BLaER1 treated with 17β-estradiol and CSF1 and Interleukin-3, amounts not matched to agents 10 nM and 100 nM (cell line): ENCODE measurements at regions not wholly inside any gene's neighbourhood (a gene's known extent, or its start where the extent isn't known, plus 50 kb on each side); places are given as distances from the start of the nearest gene placed in this dataset.

Experiments used
- H3K27ac ChIP-seq, 11 experiments: shearing (Covaris generic); formaldehyde crosslinking; 2 replicates each; pipeline ENCODE4 v1.8.1; 2022
- H3K27me3 ChIP-seq, 11 experiments: shearing (Covaris generic); formaldehyde crosslinking; 2 replicates each; pipeline ENCODE4 v1.8.1; 2022
- H3K36me3 ChIP-seq, 11 experiments: shearing (Covaris generic); formaldehyde crosslinking; 2 replicates each; pipeline ENCODE4 v1.8.1; 2022
- H3K4me1 ChIP-seq, 10 experiments: shearing (Covaris generic); formaldehyde crosslinking; 2 replicates each; pipeline ENCODE4 v1.8.1; 2022
- H3K4me2 ChIP-seq, 11 experiments: shearing (Covaris generic); formaldehyde crosslinking; 2 replicates each; pipeline ENCODE4 v1.8.1; 2022
- H3K4me3 ChIP-seq, 10 experiments: shearing (Covaris generic); formaldehyde crosslinking; 2 replicates each; pipeline ENCODE4 v1.8.1; 2022
- H3K9ac ChIP-seq, 11 experiments: shearing (Covaris generic); formaldehyde crosslinking; 2 replicates each; pipeline ENCODE4 v1.8.1; 2022
- H3K9me3 ChIP-seq, 11 experiments: shearing (Covaris generic); formaldehyde crosslinking; replicated peaks in 1 of 11; 2 replicates each; pipeline ENCODE4 v1.8.1; 2022
- H4K20me1 ChIP-seq, 11 experiments: shearing (Covaris generic); formaldehyde crosslinking; 2 replicates each; pipeline ENCODE4 v1.8.1; 2022
- Cebpa-rat ChIP-seq, 11 experiments: shearing (Covaris generic); IDR thresholded peaks; 2 replicates each; pipeline ENCODE4 v1.8.1; 2022

- H3K4me3 ChIP-seq: no peak overlapping the region
- no peak overlapping the region for H3K4me2 ChIP-seq
- H4K20me1 ChIP-seq: no peaks in the 10 kb centered on the region
Observed at GRCh38 chr9:22857316-22857715, 410.7 kb downstream of the DMRTA1 start.

DNA sequence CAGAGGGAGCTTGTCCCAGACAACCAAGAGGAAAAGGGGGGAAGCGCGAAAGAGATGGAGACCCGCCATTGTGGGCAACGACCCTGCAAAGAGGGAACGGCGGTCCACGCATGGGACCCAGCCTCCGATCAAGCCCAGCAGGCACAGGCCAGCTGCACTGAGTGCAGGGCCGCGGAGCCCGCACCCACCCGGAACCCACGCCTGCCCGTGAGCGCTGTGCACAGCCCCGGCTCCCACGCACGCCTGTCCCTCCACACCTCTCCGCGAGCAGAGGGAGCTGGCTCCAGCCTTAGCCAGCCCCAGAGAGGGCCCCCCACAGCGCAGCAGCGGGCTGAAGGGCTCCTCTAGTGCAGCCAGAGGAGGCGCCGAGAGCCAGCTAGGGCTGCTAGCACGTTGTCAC lies 416.5 kb downstream of the DMRTA1 start:
- H3K4me1 ChIP-seq: no peaks in the 10 kb centered on the region
- H3K4me3 ChIP-seq: no peak overlapping the region
- no peak overlapping the region for H3K4me2 ChIP-seq
- no peaks in the 10 kb centered on the region for H4K20me1 ChIP-seq
- no peaks in the 10 kb centered on the region for H3K36me3 ChIP-seq
- no peak overlapping the region for H3K9ac ChIP-seq
- H3K9me3 ChIP-seq: peaks cover 4 to 26% (median 13%) of the 10 kb centered on the region in 11 experiments; a peak in 20 of 22 replicates
- H3K27ac ChIP-seq: no peak overlapping the region
- H3K27me3 ChIP-seq: no peaks in the 10 kb centered on the region
- TF ChIP-seq Cebpa-rat (IDR thresholded peaks at IDR 0.05): no peak

More at GRCh38 chr9:22857316-22857715, 410.7 kb downstream of the DMRTA1 start:
- Histone ChIP-seq H3K4me1 (no peaks in the 10 kb centered on the region), H3K27me3 (no peaks in the 10 kb centered on the region), H3K9me3 (peaks cover 0 to 13% (median 0%) of the 10 kb centered on the region in 11 experiments; a peak in 8 of 22 replicates), H3K27ac (no peak overlapping the region), H3K36me3 (no peaks in the 10 kb centered on the region), H3K9ac (no peak overlapping the region)
- TF ChIP-seq Cebpa-rat (IDR thresholded peaks at IDR 0.05): no peak

- no peak overlapping the region for H3K4me3 ChIP-seq
- no peak overlapping the region for H3K27ac ChIP-seq
- no peak overlapping the region for H3K9ac ChIP-seq
- no peak for TF ChIP-seq Cebpa-rat (IDR thresholded peaks at IDR 0.05)
- H3K4me1 ChIP-seq: no peaks in the 10 kb centered on the region
- H3K36me3 ChIP-seq: no peaks in the 10 kb centered on the region
- no peaks in the 10 kb centered on the region for H4K20me1 ChIP-seq
- H3K9me3 ChIP-seq: peaks cover 4 to 26% (median 13%) of the 10 kb centered on the region in 11 experiments; a peak in 20 of 22 replicates
- no peaks in the 10 kb centered on the region for H3K27me3 ChIP-seq
- H3K4me2 ChIP-seq: no peak overlapping the region
Observed at GRCh38 chr9:22863736-22864135, 417.1 kb downstream of the DMRTA1 start.

GRCh38 chr9:22893196-22893843 lies 446.7 kb downstream of the DMRTA1 start:
- Histone ChIP-seq H4K20me1 (no peaks in the 10 kb centered on the region), H3K27me3 (no peaks in the 10 kb centered on the region), H3K27ac (no peak overlapping the region), H3K4me3 (no peak overlapping the region), H3K9me3 (no peaks in the 10 kb centered on the region), H3K9ac (no peak overlapping the region), H3K4me2 (no peak overlapping the region), H3K4me1 (no peaks in the 10 kb centered on the region), H3K36me3 (no peaks in the 10 kb centered on the region)
- no peak for TF ChIP-seq Cebpa-rat (IDR thresholded peaks at IDR 0.05)

DNA sequence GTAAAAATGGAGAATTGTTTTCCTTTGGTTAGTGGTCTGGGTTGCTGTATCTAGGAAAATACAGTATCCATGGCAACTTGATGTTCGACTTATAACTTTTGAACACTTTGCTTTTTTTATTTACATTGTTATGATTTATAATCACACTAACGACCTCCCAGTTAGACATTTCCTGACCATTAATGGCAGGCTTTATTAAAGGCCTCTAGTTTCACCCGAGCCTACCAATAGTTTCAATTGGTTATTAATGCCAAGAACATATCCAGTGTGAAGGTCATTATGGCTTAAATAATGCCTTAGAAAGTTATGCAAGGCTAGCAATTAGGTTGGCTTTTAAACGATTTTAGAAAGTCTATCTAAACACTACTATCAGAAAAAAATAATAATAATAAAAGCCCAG lies 452.0 kb downstream of the DMRTA1 start:
- Histone ChIP-seq H3K4me1 (no peaks in the 10 kb centered on the region), H3K27ac (no peak overlapping the region), H3K9me3 (no peaks in the 10 kb centered on the region), H3K36me3 (no peaks in the 10 kb centered on the region), H3K27me3 (no peaks in the 10 kb centered on the region), H4K20me1 (no peaks in the 10 kb centered on the region), H3K9ac (no peak overlapping the region), H3K4me2 (no peak overlapping the region), H3K4me3 (no peak overlapping the region)
- TF ChIP-seq Cebpa-rat (IDR thresholded peaks at IDR 0.05): no peak

- H4K20me1 ChIP-seq: no peaks in the 10 kb centered on the region
- H3K9ac ChIP-seq: no peak overlapping the region
- H3K4me2 ChIP-seq: no peak overlapping the region
- no peaks in the 10 kb centered on the region for H3K27me3 ChIP-seq
- H3K36me3 ChIP-seq: no peaks in the 10 kb centered on the region
- TF ChIP-seq Cebpa-rat (IDR thresholded peaks at IDR 0.05): no peak
- no peaks in the 10 kb centered on the region for H3K9me3 ChIP-seq
- H3K4me3 ChIP-seq: no peak overlapping the region
- H3K27ac ChIP-seq: no peak overlapping the region
- 0 out of 20 replicates have a peak, but pooled peaks cover 0 to 3% (median 0%) of the 10 kb centered on the region in 10 experiments for H3K4me1 ChIP-seq
Observed at GRCh38 chr9:22911632-22912031, 465.0 kb downstream of the DMRTA1 start.

DNA sequence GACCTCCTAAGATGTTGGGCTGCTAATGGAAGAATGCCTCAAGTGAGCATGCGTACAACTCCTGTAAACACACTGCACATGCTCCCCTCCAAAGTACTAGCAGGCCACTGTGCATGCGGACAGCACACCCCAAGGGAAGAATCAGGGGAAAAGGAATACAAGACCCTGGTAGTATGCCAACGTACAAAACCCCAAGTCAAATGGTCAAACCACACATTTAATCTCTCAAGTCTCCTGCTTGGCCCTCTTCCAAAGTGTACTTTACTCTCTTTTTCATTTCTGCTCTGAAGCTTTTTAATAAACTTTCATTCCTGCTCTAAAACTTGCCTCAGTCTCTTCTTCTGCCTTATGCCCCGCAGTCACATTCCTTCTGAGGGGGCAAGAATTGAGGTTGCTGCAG lies 466.4 kb downstream of the DMRTA1 start:
- H4K20me1 ChIP-seq: no peaks in the 10 kb centered on the region
- no peak for TF ChIP-seq Cebpa-rat (IDR thresholded peaks at IDR 0.05)
- H3K4me1 ChIP-seq: 0 out of 20 replicates have a peak, but pooled peaks cover 0 to 3% (median 0%) of the 10 kb centered on the region in 10 experiments
- no peak overlapping the region for H3K27ac ChIP-seq
- no peaks in the 10 kb centered on the region for H3K9me3 ChIP-seq
- H3K9ac ChIP-seq: no peak overlapping the region
- H3K4me3 ChIP-seq: no peak overlapping the region
- H3K36me3 ChIP-seq: no peaks in the 10 kb centered on the region
- H3K27me3 ChIP-seq: no peaks in the 10 kb centered on the region
- H3K4me2 ChIP-seq: no peak overlapping the region

- no peak overlapping the region for H3K4me2 ChIP-seq
- 0 out of 20 replicates have a peak, but pooled peaks cover 0 to 3% (median 0%) of the 10 kb centered on the region in 10 experiments for H3K4me1 ChIP-seq
- no peak for TF ChIP-seq Cebpa-rat (IDR thresholded peaks at IDR 0.05)
- no peaks in the 10 kb centered on the region for H4K20me1 ChIP-seq
- H3K36me3 ChIP-seq: no peaks in the 10 kb centered on the region
- H3K9me3 ChIP-seq: no peaks in the 10 kb centered on the region
- no peak overlapping the region for H3K4me3 ChIP-seq
- H3K27ac ChIP-seq: no peak overlapping the region
- no peak overlapping the region for H3K9ac ChIP-seq
- H3K27me3 ChIP-seq: no peaks in the 10 kb centered on the region
Observed at GRCh38 chr9:22913518-22913917, 466.9 kb downstream of the DMRTA1 start.

DNA sequence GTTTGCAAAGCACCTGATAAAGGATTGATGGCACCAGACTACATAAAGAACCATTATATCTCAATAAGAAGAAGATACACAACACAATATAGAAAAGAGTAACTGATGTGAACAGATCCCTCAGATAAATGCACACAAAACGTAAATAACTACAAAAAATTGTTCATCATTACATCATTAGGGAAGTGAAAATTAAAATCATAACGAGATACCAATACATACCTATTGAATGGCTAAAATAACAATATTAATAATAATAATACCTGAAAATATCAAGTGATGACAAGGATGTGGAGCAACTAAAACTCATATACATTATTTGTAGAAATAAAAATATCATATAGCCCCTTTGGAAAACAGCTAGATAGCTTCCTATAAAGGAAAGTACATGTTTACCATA lies 469.5 kb downstream of the DMRTA1 start:
- TF ChIP-seq Cebpa-rat (IDR thresholded peaks at IDR 0.05): no peak
- no peak overlapping the region for H3K27ac ChIP-seq
- H3K9ac ChIP-seq: no peak overlapping the region
- H3K9me3 ChIP-seq: no peaks in the 10 kb centered on the region
- no peak overlapping the region for H3K4me2 ChIP-seq
- no peaks in the 10 kb centered on the region for H3K36me3 ChIP-seq
- H4K20me1 ChIP-seq: no peaks in the 10 kb centered on the region
- H3K27me3 ChIP-seq: no peaks in the 10 kb centered on the region
- H3K4me1 ChIP-seq: 0 out of 20 replicates have a peak, but pooled peaks cover 0 to 3% (median 0%) of the 10 kb centered on the region in 10 experiments
- no peak overlapping the region for H3K4me3 ChIP-seq

- TF ChIP-seq Cebpa-rat (IDR thresholded peaks at IDR 0.05): no peak
- Histone ChIP-seq H4K20me1 (no peaks in the 10 kb centered on the region), H3K9ac (no peak overlapping the region), H3K4me1 (0 out of 20 replicates have a peak, but pooled peaks cover 0 to 3% (median 0%) of the 10 kb centered on the region in 10 experiments), H3K4me2 (no peak overlapping the region), H3K36me3 (no peaks in the 10 kb centered on the region), H3K9me3 (no peaks in the 10 kb centered on the region), H3K4me3 (no peak overlapping the region), H3K27ac (no peak overlapping the region), H3K27me3 (no peaks in the 10 kb centered on the region)
Observed at GRCh38 chr9:22919423-22919822, 472.8 kb downstream of the DMRTA1 start.
